ENCODE measurements at regions not wholly inside any gene's neighbourhood (a gene's known extent, or its start where the extent isn't known, plus 50 kb on each side); places are given as distances from the start of the nearest gene placed in this dataset.
"Not testable (repeated sequence)": the region's sequence is repeated elsewhere in the genome, so short reads cannot be mapped to it uniquely, and the experiment has no call there.

DNA sequence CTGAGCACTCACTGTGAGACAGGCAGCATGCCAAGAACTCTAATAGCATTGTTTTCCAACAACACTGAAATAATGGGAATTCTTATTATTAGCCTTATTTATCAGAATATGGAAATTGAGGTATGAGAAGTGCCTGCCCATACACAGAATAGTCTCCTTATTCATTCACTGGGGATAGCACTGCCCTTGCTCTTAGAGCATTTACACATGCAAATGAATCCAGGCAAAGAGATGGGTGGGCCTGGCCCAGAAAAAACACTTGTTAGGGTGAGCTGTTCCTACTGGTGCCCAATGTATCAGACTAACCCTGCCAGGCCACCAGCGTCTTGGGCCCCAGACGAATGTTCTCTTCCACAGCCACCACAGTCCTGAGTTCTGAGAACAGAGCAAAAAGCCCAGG, 112.9 kb downstream of the TUBA3C start:
- DNase-seq (ENCODE audit: low spot score) (no peak), ATAC-seq (no peak)
- intact Hi-C loops (cut with DNase I): no loop called here

DNA sequence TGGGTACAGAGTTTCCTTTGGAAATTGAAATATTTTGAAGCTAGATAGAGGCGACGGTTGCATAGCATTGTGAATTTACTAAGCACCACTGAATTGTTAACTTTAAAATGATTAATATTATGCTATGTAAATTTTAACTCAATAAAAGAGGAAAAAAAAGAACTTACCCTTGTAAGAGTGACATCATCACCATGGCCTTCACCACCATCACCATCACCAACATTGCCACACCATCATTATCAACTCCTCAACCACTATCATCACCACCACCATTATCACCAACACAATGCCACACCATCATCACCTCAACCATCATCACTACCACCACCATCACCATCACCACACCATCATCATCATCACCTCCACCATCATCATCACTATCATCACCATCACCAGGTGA, 113.9 kb downstream of the TUBA3C start:
- DNase-seq (ENCODE audit: low spot score) (no peak), ATAC-seq (no peak)
- intact Hi-C loops (cut with DNase I): no loop called here

DNA sequence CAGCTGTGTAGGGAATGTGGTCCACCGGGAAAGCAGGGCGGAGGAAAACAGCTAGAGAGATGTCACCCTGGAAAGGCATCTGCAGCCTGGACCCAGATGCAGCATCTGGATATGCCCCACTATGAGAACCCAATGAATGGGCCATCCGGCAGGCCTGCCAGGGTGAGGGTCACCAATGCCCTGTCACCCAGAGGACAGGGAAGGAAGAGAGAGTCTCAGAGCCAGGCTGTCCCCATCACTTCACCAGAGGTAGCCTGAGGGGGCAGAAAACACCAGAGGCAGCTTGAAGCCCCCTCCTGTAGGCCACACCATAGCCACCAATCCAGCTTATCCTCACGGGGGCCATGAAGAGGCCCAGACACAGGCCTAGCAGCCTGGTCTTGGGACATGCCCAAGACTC, 118.8 kb downstream of the TUBA3C start:
- no peak for ATAC-seq
- intact Hi-C loops (cut with DNase I): no loop called here
- no peak for DNase-seq (ENCODE audit: low spot score)

DNA sequence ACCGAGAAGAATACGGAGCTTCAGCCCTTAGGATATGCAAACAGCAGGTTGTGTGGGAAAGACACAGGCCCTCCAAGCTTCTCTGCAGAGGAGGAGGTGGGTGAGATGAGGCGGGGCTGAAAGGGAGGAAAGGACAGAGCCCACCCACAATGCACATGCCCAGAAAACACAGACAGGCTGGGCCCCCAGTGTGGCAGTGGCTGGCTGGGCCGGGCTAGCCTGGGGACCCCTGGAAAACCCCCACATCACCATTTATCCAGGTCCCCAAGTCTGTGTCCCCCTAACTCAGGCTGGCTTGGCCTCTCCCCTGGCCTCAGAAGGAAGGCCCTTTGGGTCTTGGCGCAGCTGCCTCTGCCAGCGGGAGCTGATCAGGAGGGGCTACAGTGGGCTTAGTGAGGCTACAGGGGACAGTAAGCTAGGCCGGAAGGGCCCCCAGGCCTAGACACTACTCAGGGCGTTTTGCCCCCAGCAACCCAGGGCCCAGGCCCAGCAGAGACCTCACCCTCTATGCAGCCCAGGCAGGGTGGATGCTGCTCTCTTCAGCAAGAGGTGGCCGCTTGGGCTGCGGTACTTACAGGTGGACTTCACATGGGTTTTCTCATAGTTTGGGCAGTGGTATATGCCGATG, 119.5 kb downstream of the TUBA3C start:
- DNase-seq (ENCODE audit: low spot score) (no peak), ATAC-seq (no peak)
- intact Hi-C loops (cut with DNase I): no loop called here

DNA sequence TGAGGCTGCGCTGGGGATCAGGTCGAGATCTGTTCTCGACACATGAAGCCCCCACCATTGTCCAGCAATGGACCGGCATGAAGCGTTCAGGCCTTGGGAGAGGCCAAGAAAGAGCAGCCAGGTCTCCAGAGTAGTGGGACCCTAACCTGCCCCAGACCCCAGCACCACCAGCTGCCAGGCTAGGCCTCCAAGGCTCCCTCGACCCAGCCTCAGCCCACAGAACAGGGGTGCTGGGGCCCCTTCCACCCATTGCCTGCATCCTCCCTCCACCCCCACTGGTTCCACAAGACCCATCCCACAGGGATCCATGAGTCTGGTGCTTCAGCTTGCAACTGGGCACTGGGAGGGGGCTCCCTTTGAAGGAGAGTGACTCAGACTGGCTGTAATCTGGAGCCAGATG, 120.3 kb downstream of the TUBA3C start:
- DNase-seq (ENCODE audit: low spot score) (no peak), ATAC-seq (no peak)
- intact Hi-C loops (cut with DNase I): no loop called here

DNA sequence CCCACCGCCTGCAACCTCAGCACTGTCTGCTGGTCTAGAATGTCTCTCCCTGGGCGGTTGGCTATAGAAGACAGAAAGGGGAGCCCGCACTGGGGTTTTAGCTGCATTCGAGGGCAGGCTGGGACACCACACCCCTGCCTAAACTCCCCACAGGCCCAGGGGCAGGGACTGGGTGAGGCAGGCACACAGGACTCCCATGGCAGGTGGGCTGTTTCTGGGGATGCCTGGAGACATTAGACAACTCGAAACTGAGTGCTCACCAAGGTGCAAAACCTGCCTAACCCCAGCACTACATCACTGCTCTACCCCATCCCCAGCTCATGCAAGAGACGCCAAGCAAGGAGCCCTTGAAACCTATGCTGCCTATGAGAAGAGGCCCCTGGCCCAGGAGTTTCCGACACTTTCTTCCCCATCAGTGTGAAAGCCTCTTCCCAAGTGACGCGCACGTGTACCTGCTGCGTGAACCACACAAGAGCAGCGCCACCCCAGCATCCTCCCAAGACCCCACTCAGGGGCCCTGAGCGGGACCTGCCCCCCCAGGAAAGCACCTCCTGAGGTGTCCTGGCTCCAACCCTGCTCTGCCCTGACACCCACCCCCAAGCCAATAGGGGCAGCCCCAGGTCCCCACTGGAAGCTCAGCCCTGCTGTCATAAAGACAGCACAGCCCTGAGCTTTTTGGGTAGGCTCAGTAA, 121.2 kb downstream of the TUBA3C start:
- DNase-seq (ENCODE audit: low spot score): no peak
- ATAC-seq: no peak
- intact Hi-C loops (cut with DNase I): no loop called here

DNA sequence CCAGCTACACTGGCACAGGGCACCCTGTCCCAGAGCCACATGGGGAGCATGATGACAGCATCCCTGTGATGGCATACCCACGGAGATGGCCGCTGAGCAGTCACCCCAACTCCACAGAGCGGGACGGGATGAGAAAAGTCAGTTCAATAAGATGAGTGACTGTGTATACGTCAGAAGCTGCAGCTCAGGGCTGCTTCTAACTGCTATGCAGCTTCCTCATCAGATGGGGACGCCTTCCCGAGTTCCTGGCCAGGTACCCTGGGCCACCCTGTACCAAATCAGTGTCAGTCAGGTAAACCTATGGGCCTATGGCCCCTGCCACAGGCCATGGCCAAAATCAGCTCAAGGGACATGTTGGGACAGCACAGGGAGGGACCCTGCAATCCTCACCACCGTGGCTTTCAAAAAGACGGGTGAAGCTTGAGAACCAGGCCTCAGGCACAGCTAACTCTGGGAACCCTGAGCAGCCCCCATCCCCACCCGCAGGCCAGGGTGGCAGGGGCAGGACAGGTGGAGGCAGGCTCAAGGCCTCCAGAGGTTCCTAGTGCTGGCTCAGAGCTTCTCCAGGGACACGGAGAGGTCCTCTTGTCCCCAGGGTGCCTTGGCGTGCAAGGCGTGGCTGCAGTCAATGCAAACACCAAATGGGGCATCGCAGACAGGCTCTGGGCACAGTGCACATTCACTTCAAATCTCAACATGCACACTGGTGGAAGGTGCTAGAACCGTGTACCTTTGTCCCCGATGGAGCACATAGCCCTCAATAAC, 122.4 kb downstream of the TUBA3C start:
- intact Hi-C loops (cut with DNase I): no loop called here
- DNase-seq (ENCODE audit: low spot score): no peak
- ATAC-seq: no peak

DNA sequence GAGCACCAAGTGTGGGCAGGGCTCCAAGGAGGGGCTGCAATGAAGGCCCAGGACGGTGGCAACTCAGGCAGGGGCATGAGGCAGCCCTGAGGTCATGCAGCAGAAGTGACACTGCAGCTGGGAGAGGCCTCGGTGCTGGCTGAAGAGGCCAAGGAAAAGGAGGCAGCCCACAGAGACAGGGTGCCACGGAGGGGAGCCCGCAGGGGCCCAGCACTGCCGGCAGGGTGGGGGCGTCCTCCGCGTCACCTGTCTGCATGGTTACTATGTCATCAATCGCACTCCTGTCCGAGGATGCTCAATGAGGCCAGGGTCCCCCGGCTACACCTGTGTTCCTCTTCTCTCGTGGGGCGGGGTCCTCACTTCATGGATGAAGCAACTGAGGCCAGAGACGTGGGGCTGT, 123.1 kb downstream of the TUBA3C start:
- no peak for ATAC-seq
- DNase-seq (ENCODE audit: low spot score): no peak

DNA sequence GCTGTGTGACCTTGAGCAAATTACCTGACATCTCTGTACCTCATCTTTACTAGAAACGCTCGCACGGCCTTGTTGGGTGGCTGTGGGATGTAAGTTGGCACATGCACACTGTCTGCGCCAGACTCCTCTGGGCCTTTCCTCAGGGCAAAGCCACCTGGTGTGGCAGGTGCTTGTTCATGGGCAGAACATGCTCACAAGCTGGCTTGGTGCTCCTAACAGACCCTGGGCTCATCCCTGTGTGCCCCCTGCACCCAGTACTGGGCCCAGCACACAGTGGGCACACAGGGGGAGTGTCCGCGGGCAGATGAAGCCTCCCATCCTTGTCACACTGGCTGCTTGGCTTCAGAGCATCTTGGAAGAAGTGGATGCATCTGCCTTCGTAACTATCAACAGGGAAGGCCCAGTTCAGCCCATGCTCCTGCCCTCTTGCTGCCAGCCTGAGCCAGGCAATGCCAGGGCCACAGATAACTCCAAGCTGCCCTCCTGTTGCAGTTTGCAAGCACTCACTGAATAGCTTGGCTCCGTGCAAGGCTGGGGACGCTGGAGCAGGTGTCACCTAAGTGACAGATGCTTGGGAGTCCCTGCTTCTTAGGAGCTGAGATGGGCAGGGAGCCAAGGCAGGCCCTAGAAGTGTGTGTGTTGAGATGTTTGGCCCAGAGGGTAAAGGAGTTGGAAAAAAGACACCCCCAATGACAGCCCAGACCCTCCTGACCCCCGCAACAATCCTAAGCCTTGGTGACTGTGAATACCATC, 123.9 kb downstream of the TUBA3C start:
- intact Hi-C loops (cut with DNase I): no loop called here
- no peak for DNase-seq (ENCODE audit: low spot score)
- no peak for ATAC-seq

More for the DNA sequence above, 123.1 kb downstream of the TUBA3C start:
- intact Hi-C loops (cut with DNase I): no loop called here

DNA sequence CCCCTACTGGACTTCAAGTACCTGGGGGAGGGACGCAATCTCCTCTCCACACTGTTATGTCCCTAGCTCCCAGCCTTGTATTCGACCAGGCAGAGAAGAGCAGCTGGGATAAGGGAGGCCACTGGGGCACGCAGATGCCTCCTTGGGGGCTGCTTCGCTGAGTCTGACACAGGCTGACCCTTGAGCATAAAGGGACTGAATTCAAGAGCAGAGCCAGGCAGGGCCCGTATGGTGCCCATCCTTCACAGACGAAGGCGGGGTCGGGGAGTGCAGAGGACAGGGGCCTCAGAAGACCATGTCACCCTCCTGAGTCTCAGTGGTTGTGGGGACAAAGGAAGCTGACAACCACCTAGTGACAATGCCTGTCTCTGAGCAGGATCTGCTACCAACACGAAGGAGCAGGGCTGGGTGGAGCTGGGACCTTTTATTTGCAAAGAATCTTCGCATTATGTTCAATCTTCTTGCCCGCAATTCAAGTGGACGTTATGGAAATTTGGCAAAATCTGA, 124.6 kb downstream of the TUBA3C start:
- DNase-seq (ENCODE audit: low spot score): no peak
- intact Hi-C loops (cut with DNase I): no loop called here
- no peak for ATAC-seq

DNA sequence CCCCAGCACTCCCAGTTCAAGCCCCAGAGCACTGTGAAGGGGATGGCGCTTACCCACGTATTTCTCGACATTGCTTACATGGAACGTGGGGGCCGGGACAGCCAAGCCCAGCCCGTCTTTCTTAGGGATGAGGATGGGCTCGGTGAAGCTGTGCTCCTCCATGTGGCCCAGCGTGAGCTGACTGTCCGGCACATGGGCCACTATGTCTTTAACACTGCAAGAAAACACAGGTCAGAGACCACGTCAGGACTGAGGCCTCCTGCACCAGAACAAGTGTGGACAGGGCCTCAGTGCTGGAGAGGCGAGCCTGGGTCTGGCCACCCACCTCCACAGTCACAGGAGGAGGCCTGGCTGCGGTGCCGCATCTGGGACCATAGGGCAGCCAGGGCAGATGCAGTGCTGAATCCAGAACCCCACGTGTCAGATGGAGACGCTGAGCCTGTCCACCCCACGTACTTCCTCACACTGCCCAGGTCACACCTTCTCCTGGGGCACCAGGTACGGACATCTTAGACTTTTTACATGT, 125.2 kb downstream of the TUBA3C start:
- no peak for DNase-seq (ENCODE audit: low spot score)
- intact Hi-C loops (cut with DNase I): no loop called here
- ATAC-seq: no peak

DNA sequence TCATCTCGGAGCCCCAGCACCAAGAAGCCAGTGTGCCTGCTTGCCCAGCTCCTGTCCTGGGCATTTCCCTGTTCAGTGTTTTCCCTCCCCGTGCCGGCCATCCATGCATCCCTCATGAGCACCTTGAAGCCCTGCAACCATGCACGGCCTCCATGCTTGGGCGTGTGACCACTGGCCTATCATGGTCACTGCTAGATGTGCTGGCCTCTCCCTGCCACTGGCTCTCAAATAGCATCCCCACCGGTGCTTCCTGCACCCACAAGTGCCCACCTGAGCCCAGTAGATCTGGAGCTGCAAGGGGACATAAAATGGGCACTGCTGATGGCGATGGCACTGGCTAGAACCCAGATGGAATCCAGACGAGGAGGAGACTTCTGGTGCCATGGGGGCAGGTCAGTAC, 126.0 kb downstream of the TUBA3C start:
- DNase-seq (ENCODE audit: low spot score) (no peak), ATAC-seq (no peak)
- intact Hi-C loops (cut with DNase I): no loop called here

DNA sequence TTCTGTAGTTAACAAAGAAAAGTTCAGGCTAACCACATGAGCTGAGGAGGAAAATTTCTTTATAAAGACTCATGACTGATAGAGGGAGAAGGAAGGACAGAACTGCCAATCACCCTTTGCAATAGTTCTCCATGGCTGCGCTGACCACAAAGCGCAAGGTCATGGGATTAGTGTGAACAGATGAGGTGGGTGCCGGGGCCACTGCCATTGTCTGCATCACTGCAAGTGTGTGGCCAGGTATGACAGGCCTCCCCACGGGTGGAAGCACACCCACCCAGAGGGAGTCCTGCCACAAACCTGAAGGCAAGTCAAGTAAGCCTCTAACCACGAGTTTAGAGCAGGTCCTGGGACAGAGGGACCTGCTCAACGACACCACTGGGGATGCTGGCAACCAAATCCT, 128.1 kb downstream of the TUBA3C start:
- DNase-seq (ENCODE audit: low spot score): no peak
- ATAC-seq: no peak
- intact Hi-C loops (cut with DNase I): no loop called here

DNA sequence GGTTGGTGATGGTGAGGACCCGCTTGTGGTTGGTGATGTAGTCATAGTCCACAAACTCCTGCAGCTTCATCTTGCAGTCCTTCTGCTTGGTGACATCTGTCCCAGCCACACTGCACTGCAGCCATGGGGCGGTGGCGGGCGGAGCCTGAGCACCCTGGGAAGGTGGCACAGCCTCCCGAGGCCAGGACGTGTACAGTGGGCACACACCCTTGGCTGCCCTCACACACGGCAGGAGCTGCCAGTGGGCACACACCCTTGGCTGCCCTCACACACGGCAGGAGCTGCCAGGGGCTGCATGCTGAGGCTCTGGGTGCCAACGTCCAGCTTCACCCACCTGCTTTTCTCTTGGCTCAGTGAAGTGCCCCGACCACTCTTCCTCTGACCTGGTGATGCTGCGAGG, 128.7 kb downstream of the TUBA3C start:
- no peak for DNase-seq (ENCODE audit: low spot score)
- intact Hi-C loops (cut with DNase I): no loop called here
- no peak for ATAC-seq

DNA sequence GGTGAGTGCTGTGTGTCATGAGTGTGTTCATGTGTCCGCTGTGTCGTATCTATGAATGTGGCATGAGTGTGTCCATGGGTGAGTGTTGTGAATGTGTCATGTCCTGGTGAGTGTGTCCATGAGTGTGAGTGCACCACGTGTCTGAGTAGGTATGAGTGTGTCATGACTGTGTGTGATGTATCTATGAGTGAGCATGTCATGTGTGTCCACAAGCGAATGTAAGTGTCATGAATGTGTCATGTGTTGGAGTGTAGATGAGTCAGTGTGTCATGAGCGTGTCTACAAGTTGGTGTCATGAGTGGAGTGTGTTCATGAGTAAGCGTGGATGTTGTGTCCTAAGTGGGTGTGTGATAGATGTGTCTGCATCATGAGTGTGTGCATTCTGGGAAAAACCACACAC, 129.4 kb downstream of the TUBA3C start:
- ATAC-seq (no peak), DNase-seq (ENCODE audit: low spot score) (no peak)
- intact Hi-C loops (cut with DNase I): no loop called here

DNA sequence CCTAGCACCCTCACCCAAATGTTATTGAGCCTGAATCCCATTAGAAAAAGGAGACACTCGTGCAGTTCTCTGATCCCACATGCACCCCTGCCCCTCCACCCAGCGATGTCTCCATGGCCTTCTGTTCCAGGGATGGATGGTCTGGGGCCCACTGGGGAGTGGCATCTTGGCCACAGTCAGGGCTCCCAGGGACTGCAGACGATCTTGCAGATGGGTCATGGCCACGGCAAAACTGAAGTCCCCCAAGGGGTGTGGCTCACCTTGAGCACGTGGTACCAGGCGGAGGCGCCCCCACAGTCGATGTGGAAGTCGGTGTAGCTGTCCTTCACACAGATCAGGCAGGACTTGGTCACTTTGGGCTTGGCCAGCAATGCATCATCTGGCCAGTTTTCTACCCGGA, 130.7 kb downstream of the TUBA3C start:
- ATAC-seq: no peak
- intact Hi-C loops (cut with DNase I): no loop called here
- DNase-seq (ENCODE audit: low spot score): no peak

DNA sequence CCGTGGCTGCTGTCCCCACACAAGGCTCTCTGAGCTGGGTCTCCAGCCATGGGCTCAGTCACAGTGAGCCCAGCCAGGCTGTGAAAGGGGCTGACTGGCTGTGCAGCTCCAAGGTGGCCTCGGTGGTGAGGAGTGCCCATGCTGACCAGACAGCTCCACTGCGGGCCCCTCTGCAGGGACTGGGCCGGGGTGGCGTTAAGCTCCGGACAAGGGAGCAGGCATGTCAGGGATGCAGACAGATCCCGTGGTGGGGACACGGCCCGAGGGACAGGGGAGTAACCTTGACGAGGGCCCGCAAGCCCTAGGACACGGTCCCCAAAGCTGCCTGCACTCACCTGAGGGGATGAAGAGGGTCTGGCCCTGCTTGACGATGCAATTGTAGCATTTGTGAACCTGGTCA, 132.0 kb downstream of the TUBA3C start:
- DNase-seq (ENCODE audit: low spot score); intact Hi-C loops (cut with DNase I); ATAC-seq: not testable (repeated sequence)

DNA sequence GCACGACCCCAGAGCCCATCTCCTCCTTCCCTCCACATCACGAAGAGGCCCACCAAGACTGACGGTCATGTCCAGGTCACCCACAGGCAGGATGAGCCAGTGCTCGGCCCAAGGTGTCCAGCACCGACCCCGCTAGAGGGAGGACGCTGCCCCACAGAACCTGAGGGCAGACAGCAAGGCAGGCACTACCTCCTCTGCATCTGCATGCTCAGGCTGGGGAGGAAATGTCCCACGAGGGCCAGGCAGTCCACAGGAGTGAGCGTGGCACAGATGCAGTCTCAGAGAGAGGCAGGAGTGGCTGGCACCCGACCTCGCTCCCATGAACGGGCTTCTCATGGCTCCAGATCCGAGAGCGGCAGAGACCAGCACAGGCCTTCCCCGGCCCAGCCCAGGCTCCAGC, 133.2 kb downstream of the TUBA3C start:
- intact Hi-C loops (cut with DNase I): no loop called here
- ATAC-seq: no peak
- DNase-seq (ENCODE audit: low spot score): no peak

DNA sequence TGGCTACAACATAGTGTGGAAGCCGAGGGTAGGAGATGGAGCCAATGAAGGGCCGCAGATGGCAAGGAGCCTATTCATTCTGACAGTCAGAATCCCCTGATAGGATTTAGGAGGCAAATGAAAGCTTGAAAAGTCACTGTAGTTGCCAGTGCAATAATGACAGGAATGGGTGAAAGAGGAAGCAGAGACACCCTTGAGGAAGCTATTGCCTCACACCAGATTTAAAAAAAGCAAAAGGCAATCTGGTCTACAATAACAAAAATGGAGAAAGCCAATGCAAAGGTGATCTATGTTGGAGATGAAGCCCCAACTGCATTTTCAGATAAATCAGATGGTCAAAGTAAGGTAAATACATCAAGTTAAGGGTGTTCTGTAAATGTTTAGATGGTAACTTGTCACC, 158.5 kb downstream of the TUBA3C start:
- DNase-seq (ENCODE audit: low spot score) (no peak), ATAC-seq (no peak)
- intact Hi-C loops (cut with DNase I): no loop called here

Measured in sciatic nerve (tissue), 2 donors.